Osteocyte (in vitro differentiated cells): ENCODE measurements at regions not wholly inside any gene's neighbourhood (a gene's known extent, or its start where the extent isn't known, plus 50 kb on each side); places are given as distances from the start of the nearest gene placed in this dataset.

ENCODE experiments used
- DNase-seq: peaks from one replicate; pipeline ENCODE4 v3.0.0; 2021; ENCODE audit warnings: mixed read lengths; ENCODE audit not compliant: unreplicated experiment; ENCODE audit errors: extremely low spot score
- H3K27ac Mint-ChIP-seq: one replicate; pipeline ENCODE4 v1.8.0; 2021; ENCODE audit warnings: mild to moderate bottlenecking, mixed read lengths; ENCODE audit not compliant: unreplicated experiment
- H3K27me3 Mint-ChIP-seq: one replicate; pipeline ENCODE4 v1.8.0; 2021; ENCODE audit warnings: mixed read lengths; ENCODE audit not compliant: unreplicated experiment
- H3K36me3 Mint-ChIP-seq: one replicate; pipeline ENCODE4 v1.8.0; 2021; ENCODE audit warnings: mixed read lengths; ENCODE audit not compliant: unreplicated experiment
- H3K4me1 Mint-ChIP-seq: one replicate; pipeline ENCODE4 v1.8.0; 2021; ENCODE audit warnings: mixed read lengths; ENCODE audit not compliant: unreplicated experiment
- H3K4me3 Mint-ChIP-seq: one replicate; pipeline ENCODE4 v1.8.0; 2021; ENCODE audit warnings: mild to moderate bottlenecking, moderate library complexity, mixed read lengths; ENCODE audit not compliant: unreplicated experiment
- H3K9me3 Mint-ChIP-seq: one replicate; pipeline ENCODE4 v1.8.0; 2021; ENCODE audit warnings: mixed read lengths; ENCODE audit not compliant: unreplicated experiment
- CTCF ChIP-seq: fragments of 200-600 bp; sonication (generic); IDR thresholded peaks from 2 replicates; pipeline ENCODE4 v1.5.0; 2021; ENCODE audit warnings: antibody characterized with exemption, mild to moderate bottlenecking, moderate library complexity

GRCh38 chr15:29346998-29347397 lies 77.4 kb upstream of the NSMCE3 start:
- Mint-ChIP-seq H3K4me3 (no peak overlapping the region), H3K36me3 (no peaks in the 10 kb centered on the region), H3K27ac (no peak overlapping the region), H3K27me3 (no peaks in the 10 kb centered on the region), H3K4me1 (peaks cover 5% of the 10 kb centered on the region), H3K9me3 (no peaks in the 10 kb centered on the region)
- no peak for DNase-seq
- no peak for TF ChIP-seq CTCF

- H3K9me3 Mint-ChIP-seq: no peaks in the 10 kb centered on the region
- no peak overlapping the region for H3K27ac Mint-ChIP-seq
- no peak for DNase-seq
- H3K4me1 Mint-ChIP-seq: peaks cover 5% of the 10 kb centered on the region
- no peaks in the 10 kb centered on the region for H3K27me3 Mint-ChIP-seq
- no peak overlapping the region for H3K4me3 Mint-ChIP-seq
- no peak for TF ChIP-seq CTCF
- no peaks in the 10 kb centered on the region for H3K36me3 Mint-ChIP-seq
These were observed 76.2 kb upstream of the NSMCE3 start for GRCh38 chr15:29345549-29346525.

- no peaks in the 10 kb centered on the region for H3K36me3 Mint-ChIP-seq
- H3K9me3 Mint-ChIP-seq: no peaks in the 10 kb centered on the region
- no peak overlapping the region for H3K4me3 Mint-ChIP-seq
- no peak for DNase-seq
- H3K27ac Mint-ChIP-seq: no peak overlapping the region
- H3K27me3 Mint-ChIP-seq: no peaks in the 10 kb centered on the region
- peaks cover 5% of the 10 kb centered on the region for H3K4me1 Mint-ChIP-seq
- TF ChIP-seq CTCF: no peak
These were observed 74.9 kb upstream of the NSMCE3 start for GRCh38 chr15:29344474-29344873.

- no peaks in the 10 kb centered on the region for H3K9me3 Mint-ChIP-seq
- no peak for TF ChIP-seq CTCF
- H3K36me3 Mint-ChIP-seq: no peaks in the 10 kb centered on the region
- no peaks in the 10 kb centered on the region for H3K27me3 Mint-ChIP-seq
- H3K4me3 Mint-ChIP-seq: no peak overlapping the region
- DNase-seq: no peak
- peaks cover 2% of the 10 kb centered on the region for H3K4me1 Mint-ChIP-seq
- no peak overlapping the region for H3K27ac Mint-ChIP-seq
These were observed 73.6 kb upstream of the NSMCE3 start for GRCh38 chr15:29343229-29343628.

GRCh38 chr15:29342201-29342600 lies 72.6 kb upstream of the NSMCE3 start:
- H3K4me3 Mint-ChIP-seq: no peak overlapping the region
- no peak for DNase-seq
- H3K27ac Mint-ChIP-seq: no peak overlapping the region
- TF ChIP-seq CTCF: no peak
- no peaks in the 10 kb centered on the region for H3K36me3 Mint-ChIP-seq
- H3K4me1 Mint-ChIP-seq: no peaks in the 10 kb centered on the region
- no peaks in the 10 kb centered on the region for H3K27me3 Mint-ChIP-seq
- H3K9me3 Mint-ChIP-seq: no peaks in the 10 kb centered on the region
